GM13976 (cell line): ENCODE measurements at regions not wholly inside any gene's neighbourhood (a gene's known extent, or its start where the extent isn't known, plus 50 kb on each side); places are given as distances from the start of the nearest gene placed in this dataset.

Experiments used
- DNase-seq: peaks from one replicate; pipeline ENCODE4 v3.0.0; 2012; ENCODE audit warnings: low spot score
- in situ Hi-C: fragments of 300-500 bp; cut with MboI; formaldehyde crosslinking; loops from one replicate; pipeline ENCODE4 v1.12.0; 2022; ENCODE audit warnings: low sequenced_read_pairs, mixed read lengths, inconsistent platforms; ENCODE audit not compliant: unreplicated experiment
- TF ChIP-seq, protein P1 (sequence below): IDR thresholded peaks from 2 replicates; pipeline ENCODE4 v1.5.1; 2012; ENCODE audit warnings: borderline replicate concordance, mild to moderate bottlenecking; ENCODE audit not compliant: insufficient read depth; ENCODE audit errors: extremely low read depth, missing control alignments, control extremely low read depth

- TF ChIP-seq, protein P1, sequence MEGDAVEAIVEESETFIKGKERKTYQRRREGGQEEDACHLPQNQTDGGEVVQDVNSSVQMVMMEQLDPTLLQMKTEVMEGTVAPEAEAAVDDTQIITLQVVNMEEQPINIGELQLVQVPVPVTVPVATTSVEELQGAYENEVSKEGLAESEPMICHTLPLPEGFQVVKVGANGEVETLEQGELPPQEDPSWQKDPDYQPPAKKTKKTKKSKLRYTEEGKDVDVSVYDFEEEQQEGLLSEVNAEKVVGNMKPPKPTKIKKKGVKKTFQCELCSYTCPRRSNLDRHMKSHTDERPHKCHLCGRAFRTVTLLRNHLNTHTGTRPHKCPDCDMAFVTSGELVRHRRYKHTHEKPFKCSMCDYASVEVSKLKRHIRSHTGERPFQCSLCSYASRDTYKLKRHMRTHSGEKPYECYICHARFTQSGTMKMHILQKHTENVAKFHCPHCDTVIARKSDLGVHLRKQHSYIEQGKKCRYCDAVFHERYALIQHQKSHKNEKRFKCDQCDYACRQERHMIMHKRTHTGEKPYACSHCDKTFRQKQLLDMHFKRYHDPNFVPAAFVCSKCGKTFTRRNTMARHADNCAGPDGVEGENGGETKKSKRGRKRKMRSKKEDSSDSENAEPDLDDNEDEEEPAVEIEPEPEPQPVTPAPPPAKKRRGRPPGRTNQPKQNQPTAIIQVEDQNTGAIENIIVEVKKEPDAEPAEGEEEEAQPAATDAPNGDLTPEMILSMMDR, result no peak
- no peak for DNase-seq
- in situ Hi-C loops, result no loop called here
These were observed 315.6 kb downstream of the TPBG start for GRCh38 chr6:82679232-82679631.

DNA sequence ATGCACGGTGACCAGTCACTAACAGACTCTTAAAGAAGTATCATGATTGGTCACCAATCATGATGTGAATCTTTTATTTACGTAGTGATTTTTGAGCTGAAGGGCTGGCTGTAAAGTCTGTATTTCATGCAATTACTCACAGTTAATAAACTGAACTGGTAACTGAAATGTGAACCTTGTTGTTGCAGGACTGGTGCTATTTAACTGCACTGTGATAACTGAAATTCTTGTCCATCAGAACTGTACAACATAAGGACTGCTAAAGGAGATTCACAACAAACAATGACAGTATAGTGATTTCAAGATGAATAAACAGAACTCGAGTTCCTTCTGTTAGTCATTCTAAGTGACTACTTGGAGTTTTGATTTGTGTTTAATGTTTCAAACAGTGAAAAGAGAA lies 316.6 kb downstream of the TPBG start:
- in situ Hi-C loops, result no loop called here
- TF ChIP-seq, protein P1, result no peak
- no peak for DNase-seq

DNA sequence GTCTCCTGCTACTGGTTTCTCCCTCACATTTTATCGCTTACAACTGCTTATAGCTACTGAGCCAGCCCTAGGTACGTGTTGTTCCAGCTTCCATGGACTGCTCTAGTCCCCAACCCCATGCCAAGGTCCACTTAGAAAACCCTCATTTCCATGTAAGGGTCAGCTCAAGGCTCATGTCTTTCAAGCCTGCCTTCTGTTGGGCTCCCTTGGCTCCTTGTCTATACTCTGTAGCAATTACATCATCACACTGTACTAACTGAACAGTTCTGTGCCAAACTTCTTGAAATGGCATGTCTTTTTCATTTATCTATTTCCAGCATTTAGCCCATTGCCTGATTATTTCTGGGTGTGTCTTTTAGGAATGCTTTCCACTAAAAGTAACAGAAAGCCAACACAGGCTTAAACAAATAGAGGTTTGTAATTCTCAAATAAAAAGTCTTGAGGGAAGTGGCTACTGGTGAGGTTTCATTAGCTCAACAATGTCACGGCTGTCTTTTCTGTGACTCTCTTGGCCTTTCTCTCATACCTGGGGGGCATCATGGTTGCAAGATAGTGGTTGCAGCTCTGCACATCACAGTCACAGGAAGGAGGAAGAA lies 317.6 kb downstream of the TPBG start:
- TF ChIP-seq, protein P1, result no peak

DNA sequence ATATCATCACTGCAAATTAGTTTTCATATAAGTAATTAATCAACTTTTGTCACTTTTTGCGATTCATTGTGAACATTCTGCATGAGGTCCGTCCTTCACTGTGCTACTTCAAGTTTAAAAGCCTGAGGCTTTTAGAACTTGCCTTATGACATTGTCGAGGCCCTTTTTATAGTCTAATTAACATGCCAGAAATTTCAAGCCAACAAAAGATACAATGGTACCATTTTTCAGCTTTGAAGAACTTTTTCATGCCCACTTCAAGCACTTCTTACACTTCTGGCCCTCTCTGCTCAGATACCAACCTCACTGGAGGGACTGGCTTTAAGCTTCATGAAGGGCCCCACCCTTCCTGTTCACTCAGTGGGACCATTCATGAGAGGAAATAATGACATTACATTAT lies 323.1 kb downstream of the TPBG start:
- in situ Hi-C loops, result no loop called here
- DNase-seq, result no peak
- TF ChIP-seq, protein P1, result no peak

More for the DNA sequence above, 317.6 kb downstream of the TPBG start:
- no peak for DNase-seq
- in situ Hi-C loops, result no loop called here

- TF ChIP-seq, protein P1, result no peak
- in situ Hi-C loops, result no loop called here
- no peak for DNase-seq
These were observed 324.2 kb downstream of the TPBG start for GRCh38 chr6:82687855-82688254.

DNA sequence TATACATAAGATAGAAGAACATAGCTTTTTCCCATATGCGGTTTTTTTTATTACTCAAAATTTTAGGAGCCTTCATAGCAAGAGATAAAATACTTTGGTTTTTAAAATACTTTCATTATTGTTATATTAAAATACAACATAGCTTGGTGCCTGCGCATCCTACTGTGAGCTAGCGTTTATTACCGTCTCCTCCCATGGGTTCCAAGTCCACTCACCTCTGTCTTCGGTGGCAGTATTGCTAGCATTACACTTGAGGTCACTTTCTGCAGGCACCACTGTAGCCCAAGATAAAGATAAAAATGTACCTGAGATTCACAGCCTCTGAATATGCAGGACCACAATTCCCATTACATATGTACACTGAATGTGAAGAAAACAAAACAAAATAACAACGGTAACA lies 326.7 kb downstream of the TPBG start:
- in situ Hi-C loops, result no loop called here
- TF ChIP-seq, protein P1, result no peak
- no peak for DNase-seq
